IPS DF 4.7 (cell line): ENCODE measurements at regions not wholly inside any gene's neighbourhood (a gene's known extent, or its start where the extent isn't known, plus 50 kb on each side); places are given as distances from the start of the nearest gene placed in this dataset.

Source experiments
- DNase-seq: peaks from one replicate; pipeline ENCODE4 v3.0.0-alpha.2; 2013; ENCODE audit warnings: low spot score; ENCODE audit errors: extremely low read depth

DNA sequence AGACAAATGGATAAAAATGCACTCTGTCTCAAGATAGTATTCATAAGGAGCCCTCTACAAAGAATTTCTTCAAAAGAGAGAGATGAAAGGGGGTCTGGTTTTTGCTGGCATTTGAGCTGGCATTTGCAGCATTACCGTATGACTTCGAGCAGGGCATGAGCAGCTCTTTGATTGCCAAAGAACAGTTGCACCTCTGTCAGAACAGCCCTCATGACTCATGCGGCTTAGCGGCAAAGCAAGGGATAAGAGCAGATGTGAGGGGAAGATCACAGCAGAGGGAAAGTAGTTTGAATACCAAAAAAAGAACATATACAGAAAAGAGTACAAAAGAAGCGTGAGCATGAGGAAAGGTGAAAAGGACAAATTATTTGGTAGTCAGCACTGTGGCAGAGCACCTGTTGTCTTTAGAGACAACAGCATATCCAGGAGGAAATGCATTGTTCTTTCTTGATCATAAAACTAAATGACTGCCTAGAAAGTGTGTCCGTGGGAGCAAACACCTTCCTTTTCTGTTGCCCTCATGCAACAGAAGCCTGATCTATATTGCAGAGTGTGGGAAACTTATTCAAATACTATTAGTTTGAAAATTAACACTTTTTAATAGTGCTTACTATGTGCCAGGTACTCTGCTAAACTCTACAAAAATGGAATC is 80.5 kb upstream of the SLC24A5 start:
- DNase-seq = no peak

DNA sequence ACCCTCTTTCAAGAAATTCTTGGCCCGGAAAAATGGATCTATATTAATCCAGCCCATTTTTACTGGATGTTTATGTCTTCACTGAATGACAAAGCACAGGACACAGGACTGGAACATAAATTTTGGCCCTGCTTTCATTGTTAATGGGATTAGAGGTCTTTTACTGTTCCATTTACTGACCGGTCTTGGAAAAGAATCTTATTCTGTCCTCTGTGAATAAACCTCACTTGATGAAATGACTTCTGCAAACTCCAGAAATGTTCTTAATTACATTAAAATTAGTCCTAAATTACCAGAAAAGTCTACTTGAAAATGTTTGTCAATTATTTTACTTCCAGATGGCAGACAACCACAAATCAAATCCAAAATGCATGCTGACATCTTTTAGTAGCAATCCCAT is 79.3 kb upstream of the SLC24A5 start:
- DNase-seq = no peak

DNA sequence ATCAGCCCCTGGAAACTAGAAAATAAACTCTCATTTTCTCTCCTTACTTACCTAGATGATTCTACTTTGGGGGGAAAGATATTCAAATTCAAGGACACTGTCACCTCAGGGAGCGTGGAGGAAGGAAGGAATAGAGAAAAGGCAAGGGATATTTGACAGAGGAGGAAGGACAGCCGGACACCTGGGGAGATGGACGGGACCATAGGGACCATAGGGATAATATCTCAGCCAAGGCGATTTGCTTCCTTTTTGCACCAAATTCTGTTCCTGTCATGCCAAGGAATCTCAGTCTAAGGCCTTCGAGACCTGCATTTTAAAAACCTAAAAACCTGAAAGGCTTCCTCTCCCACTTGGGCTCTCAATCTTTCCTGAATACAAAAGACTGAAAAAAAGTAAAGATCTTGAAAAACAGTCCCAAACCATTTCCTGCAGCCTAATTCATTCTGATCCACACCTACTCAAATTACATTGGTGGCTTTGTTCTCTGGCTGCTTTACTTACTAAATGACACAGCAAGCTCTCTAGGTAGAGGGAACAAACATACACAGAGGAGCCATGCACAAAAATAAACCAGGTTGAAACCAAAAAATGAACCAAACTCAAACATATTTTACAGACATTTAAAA is 73.9 kb upstream of the SLC24A5 start:
- peak; percentile 41 for DNase-seq

DNA sequence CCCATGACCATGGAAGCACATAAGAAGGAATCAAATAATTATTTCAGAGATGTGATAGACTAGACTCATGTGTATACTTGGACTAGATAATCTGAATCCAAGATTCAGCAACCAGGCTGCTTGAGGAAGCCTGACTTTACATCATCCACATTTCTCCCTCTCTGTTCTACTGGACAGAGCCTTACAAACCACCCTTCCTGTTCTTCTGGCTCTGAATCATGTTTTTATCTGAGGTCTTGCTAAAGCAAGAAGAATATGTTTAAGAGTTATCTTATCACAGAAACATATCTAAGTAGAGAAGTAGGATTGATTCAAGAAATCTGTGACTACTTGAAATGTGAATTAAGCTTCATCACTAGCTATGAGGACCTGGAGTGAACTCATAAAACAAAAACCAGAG is 71.1 kb upstream of the SLC24A5 start:
- no peak for DNase-seq

DNA sequence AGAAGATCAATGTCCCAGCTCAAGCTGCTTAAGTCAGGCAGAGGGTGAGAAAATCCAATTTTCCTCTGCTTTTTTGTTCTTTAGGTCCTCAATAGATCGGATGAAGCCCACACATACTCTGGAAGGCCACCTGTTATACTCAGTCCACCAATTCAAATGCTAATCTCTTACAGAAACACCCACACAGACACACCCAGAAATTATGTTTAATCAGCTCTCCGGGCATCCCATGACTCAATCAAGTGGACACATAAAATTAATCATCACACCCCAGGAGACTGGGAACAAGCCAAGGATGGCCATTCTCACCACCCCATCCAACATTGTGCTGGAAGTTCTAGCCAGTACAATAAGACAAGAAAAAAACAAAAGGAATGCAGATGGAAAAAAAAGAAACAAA is 67.8 kb upstream of the SLC24A5 start:
- no peak for DNase-seq

DNA sequence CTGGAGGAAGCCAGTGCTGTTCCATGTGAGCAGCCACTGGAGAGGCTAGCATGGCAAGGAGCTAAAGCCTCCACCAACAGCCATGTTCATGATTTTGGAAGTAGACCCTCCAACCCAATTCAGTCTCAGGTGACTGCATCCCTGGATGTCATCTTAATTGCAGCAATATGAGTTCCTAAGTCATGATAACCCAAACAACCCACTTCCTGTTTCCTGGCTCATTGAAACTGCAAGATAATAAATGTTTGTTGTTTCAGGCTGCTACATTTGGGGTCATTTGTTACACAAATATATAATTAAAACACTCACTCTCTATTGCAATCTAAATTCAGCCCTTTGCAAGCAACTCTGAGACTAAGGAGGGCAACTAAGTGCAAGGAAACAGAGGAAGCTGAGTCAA is 62.4 kb upstream of the SLC24A5 start:
- no peak for DNase-seq

DNA sequence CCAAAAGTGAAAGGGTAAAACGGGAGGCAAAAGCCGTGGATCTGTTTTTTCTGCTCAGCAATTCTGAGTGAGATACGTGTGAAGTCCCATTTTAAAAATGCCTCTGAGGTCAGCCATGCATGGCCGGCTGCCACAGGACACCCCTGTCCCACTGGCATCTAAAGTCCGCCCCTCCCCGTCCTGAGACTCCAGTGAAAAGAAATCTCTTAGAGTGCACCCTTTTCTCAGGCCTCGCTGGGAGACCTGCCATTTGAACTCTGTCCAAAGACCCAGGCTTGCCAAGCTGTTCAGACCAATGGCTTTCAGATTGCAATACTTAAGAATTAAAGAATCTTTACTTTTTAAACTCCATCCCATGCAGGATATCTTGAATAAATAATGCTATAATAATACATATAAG is 61.0 kb upstream of the SLC24A5 start:
- DNase-seq = no peak

DNA sequence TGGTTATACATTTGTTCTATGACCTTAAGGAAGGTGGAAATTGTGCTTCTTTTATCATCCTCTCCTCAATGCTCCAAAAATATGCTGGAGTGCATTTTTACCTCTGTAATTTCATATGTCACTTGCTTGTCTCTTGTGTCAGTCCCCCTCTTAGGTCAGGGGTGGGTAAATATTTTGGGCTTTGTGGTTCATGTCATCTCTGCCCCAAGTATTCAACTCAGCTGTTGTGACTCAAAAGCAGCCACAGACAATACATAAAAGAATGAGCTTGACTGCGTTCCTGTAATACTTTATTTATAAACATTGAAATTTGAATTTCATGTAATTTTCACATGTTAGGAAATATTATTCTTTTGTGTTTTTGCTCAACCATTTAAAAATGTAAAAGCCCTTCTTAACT is 60.4 kb upstream of the SLC24A5 start:
- DNase-seq = no peak

DNA sequence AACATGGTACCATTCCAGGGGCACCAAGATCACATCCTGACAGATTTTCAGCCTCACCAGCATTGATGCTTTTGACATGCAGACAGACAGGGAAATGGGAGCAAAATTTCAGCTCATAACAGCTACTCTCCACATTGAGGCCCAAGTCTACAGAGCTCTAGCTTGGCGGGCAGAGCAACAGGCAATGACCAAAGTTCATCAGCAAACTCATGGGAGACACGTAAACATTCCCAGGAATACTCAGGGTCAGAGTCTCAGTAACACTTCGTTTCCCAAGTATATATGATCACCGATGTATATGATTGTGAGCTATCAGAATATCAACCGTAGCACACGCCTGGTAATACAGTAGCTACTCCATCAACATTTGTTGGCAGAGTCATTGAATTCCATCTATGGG is 59.2 kb upstream of the SLC24A5 start:
- DNase-seq = no peak

DNA sequence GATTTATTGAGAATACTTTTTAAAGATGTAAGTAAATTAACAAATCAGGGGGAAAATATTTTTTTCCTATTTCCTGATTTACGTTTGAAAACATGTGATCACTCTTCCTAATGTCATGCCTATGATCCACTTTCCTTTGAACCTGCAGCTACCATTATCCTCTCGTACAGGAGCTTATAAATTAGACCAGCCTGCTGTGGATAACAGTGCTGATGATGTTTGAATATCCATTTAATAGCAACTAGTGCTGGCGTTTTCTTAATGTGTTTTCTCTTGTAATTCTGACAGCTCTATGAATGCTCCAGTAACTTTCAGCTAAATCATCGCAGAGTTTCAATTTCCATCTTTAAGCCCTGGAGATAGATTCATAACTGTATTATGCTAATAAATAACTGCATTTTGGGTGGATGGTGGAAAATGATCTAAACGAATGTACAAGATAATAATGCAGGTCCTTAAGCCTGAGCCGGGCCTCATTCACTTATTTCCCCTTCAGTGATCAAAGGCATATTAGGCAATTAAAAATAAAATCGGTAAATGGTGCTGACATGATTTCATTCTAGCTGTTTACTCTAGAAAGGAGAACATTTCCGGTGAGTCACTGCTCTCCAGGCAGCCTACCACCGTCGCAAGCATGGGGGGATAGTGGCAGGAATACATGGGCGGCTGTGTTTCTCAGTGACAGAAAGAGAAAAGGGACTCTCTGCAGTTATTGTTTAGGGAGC is 58.5 kb upstream of the SLC24A5 start:
- no peak for DNase-seq

DNA sequence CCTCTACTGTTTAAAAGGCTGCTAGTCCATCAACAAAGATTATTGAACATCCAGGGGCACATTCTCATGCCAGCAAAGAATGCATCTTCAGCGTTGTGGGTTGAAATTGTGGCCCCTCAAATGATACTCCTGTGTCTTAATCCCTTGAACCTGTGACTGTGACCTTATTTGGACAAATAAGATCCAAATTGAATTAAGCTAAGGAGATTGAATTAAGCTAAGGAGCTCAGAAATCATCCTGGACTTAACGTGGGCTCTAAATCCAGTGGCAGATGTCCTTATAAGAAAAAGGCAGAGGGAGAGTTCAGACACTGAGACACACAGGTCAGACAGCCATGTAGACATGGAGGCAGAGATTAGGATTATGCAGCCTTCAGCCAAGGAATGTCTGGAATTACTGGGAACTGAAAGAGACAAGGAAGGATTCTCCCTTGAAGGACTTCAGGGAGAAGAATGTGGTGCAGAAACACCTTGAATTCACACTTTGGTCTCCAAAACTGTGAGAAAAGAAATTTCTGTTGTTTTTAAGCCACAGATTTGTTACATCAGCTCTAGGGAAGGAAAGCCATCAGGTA is 57.3 kb upstream of the SLC24A5 start:
- no peak for DNase-seq

DNA sequence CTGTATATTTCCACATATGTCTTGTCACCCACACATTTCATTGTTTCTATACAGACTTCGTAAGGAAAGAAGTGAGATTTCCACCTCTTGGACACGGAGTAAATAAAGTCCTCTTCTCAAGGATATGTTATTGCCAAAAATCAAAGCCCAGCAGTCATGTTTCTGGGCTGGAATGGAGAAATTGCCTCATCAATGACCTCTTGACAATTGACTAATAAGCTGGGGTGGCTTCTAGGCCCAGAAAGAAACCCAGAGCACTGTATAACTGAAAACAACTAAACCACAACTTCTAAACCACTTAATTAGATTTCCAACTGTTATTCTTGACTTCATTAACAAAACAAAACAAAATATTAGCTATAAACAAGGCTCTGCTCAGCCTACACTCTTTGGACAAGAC is 56.4 kb upstream of the SLC24A5 start:
- DNase-seq = no peak

DNA sequence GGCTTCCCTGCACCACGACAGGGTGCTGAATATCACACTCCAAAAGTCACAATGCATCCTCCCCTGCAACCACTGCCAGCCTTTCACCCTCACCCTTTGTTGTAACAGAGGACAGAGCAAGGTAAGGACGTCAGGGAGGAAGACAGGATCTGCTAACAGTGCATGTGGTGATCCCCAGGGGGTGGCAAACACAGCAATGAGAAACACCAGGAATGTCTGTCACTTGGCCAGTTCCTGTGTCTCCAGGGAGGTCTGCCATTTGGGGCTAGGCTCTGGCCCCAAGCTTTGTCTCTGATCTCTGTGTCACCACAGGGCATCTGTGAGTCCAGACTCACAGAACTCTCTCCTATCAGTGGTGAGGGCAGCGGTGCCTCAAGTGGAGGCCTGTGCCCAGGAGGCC is 54.3 kb upstream of the SLC24A5 start:
- no peak for DNase-seq
